SK-N-SH (cell line): ENCODE measurements at regions not wholly inside any gene's neighbourhood (a gene's known extent, or its start where the extent isn't known, plus 50 kb on each side); places are given as distances from the start of the nearest gene placed in this dataset.

Experiments used
- CTCF ChIA-PET: fragments of 300-600, 350-600 bp; formaldehyde crosslinking; extraction: SDS; loops from one replicate; lab custom pipeline; 2021; lab: Yijun Ruan, JAX
- POLR2A ChIA-PET: fragments of 350-600 bp; sonication (Branson Sonifier 250); formaldehyde crosslinking; extraction: SDS; loops from one replicate; lab custom pipeline; 2020; ENCODE audit warnings: antibody characterized with exemption, inconsistent platforms; lab: Yijun Ruan, JAX
- DNase-seq: peaks from one replicate; pipeline ENCODE4 v3.0.0; 2012
- H2AFZ ChIP-seq: fragments of 200-600 bp; sonication (generic); 2 replicates; pipeline ENCODE4 v1.8.1; 2016; ENCODE audit warnings: antibody characterized with exemption, mild to moderate bottlenecking, low read depth
- H3F3A ChIP-seq: fragments of 200-600 bp; sonication (generic); replicated peaks from 2 replicates; pipeline ENCODE3; 2016; ENCODE audit warnings: antibody characterized with exemption, mild to moderate bottlenecking; ENCODE audit not compliant: insufficient read depth
- H3K27ac ChIP-seq, 2 experiments: fragments of 200-500 bp in 1 of 2; fragments of 200-600 bp in 1 of 2; sonication (Bioruptor generic) in 1 of 2; sonication (generic), shearing (Covaris generic) in 1 of 2; 2 replicates each; pipeline versions ENCODE4 v1.5.1 to v1.6.1; 2014 to 2016; ENCODE audit warnings: low read depth in 2 of 2, inconsistent platforms in 1 of 2, low read length in 1 of 2, mild to moderate bottlenecking in 1 of 2, mixed read lengths in 1 of 2
- H3K27me3 ChIP-seq: fragments of 200-600 bp; sonication (generic), shearing (Covaris generic); 2 replicates; pipeline ENCODE4 v1.6.1; 2016; ENCODE audit warnings: mixed run types; ENCODE audit not compliant: insufficient read depth
- H3K36me3 ChIP-seq, 2 experiments: fragments of 200-500 bp in 1 of 2; fragments of 200-600 bp in 1 of 2; sonication (Bioruptor generic) in 1 of 2; sonication (generic) in 1 of 2; replicated peaks in 1 of 2; 2 replicates each; pipeline versions ENCODE3 to v1.5.1; 2014 to 2016; ENCODE audit warnings: low read length in 1 of 2, mild to moderate bottlenecking in 1 of 2; ENCODE audit not compliant: insufficient read depth in 2 of 2, control insufficient read depth in 1 of 2
- H3K4me1 ChIP-seq, 2 experiments: fragments of 200-500 bp in 1 of 2; fragments of 200-600 bp in 1 of 2; sonication (Bioruptor generic) in 1 of 2; sonication (generic), shearing (Covaris generic) in 1 of 2; 2 replicates each; pipeline versions ENCODE4 v1.5.1 to v1.6.1; 2014 to 2016; ENCODE audit warnings: low read depth in 1 of 2, low read length in 1 of 2, mixed run types in 1 of 2; ENCODE audit not compliant: insufficient read depth in 2 of 2, control insufficient read depth in 1 of 2
- H3K4me2 ChIP-seq: fragments of 200-600 bp; sonication (generic), shearing (Covaris generic); 2 replicates; pipeline ENCODE4 v1.6.1; 2017; ENCODE audit warnings: mixed run types
- H3K4me3 ChIP-seq, 2 experiments: fragments of 200-500 bp in 1 of 2; fragments of 200-600 bp in 1 of 2; sonication (Bioruptor generic) in 1 of 2; sonication (generic), shearing (Covaris generic) in 1 of 2; 2 replicates each; pipeline versions ENCODE4 v1.5.1 to v1.8.1; 2014 to 2016; ENCODE audit warnings: low read depth in 2 of 2, inconsistent platforms in 1 of 2, low read length in 1 of 2, mild to moderate bottlenecking in 1 of 2, mixed read lengths in 1 of 2, moderate library complexity in 1 of 2
- H3K79me2 ChIP-seq: fragments of 200-600 bp; sonication (generic); 2 replicates; pipeline ENCODE4 v1.8.1; 2017; ENCODE audit warnings: mild to moderate bottlenecking; ENCODE audit not compliant: insufficient read depth
- H3K9ac ChIP-seq: fragments of 200-600 bp; sonication (generic); 2 replicates; pipeline ENCODE4 v1.6.1; 2017; ENCODE audit warnings: mixed run types
- H3K9me2 ChIP-seq: fragments of 200-600 bp; sonication (generic); 2 replicates; pipeline ENCODE4 v1.6.1; 2017; ENCODE audit warnings: mixed run types
- H3K9me3 ChIP-seq: fragments of 200-600 bp; sonication (generic); 2 replicates; pipeline ENCODE4 v1.6.1; 2017; ENCODE audit warnings: mixed run types, mild to moderate bottlenecking, moderate library complexity
- H4K20me1 ChIP-seq: fragments of 200-600 bp; sonication (generic); 2 replicates; pipeline ENCODE4 v1.6.1; 2017; ENCODE audit warnings: mild to moderate bottlenecking, mixed run types; ENCODE audit not compliant: insufficient read depth
- CHD2 ChIP-seq: fragments of 150-350 bp; IDR thresholded peaks from 2 replicates; pipeline ENCODE4 v1.6.1; 2018; ENCODE audit warnings: low read length; ENCODE audit not compliant: partially characterized antibody
- CTCF ChIP-seq: fragments of 200-600 bp; sonication (generic); IDR thresholded peaks from 2 replicates; pipeline ENCODE4 v1.6.1; 2017; ENCODE audit warnings: antibody characterized with exemption, mild to moderate bottlenecking, moderate library complexity
- EP300 ChIP-seq, 2 experiments: IDR thresholded peaks; 2 replicates each; pipeline versions ENCODE4 v1.4.0 to v1.6.1; 2012; ENCODE audit warnings: borderline replicate concordance in 1 of 2, low read depth in 1 of 2, low read length in 1 of 2
- FOXJ3 ChIP-seq: sonication (generic); formaldehyde crosslinking; IDR thresholded peaks from 2 replicates; pipeline ENCODE4 v1.5.1; 2020; ENCODE audit warnings: mild to moderate bottlenecking, missing genetic modification reagents
- IRF3 ChIP-seq: fragments of 150-350 bp; IDR thresholded peaks from 2 replicates; pipeline ENCODE4 v1.6.1; 2016; ENCODE audit warnings: mild to moderate bottlenecking, low read depth, low read length
- MEF2A ChIP-seq: IDR thresholded peaks from 2 replicates; pipeline ENCODE4 v1.4.0; 2012; ENCODE audit warnings: low read depth, borderline replicate concordance
- MXI1 ChIP-seq: IDR thresholded peaks from 2 replicates; pipeline ENCODE4 v1.6.1; 2012; ENCODE audit warnings: mild to moderate bottlenecking, low read depth, low read length, improper control_type of control experiment
- NFIC ChIP-seq: IDR thresholded peaks from 2 replicates; pipeline ENCODE4 v1.4.0; 2012; ENCODE audit warnings: borderline replicate concordance
- NRF1 ChIP-seq: IDR thresholded peaks from 2 replicates; pipeline ENCODE4 v1.6.1; 2012; ENCODE audit warnings: low read depth, mild to moderate bottlenecking, low read length
- PBX3 ChIP-seq: IDR thresholded peaks from 2 replicates; pipeline ENCODE4; 2012
- POLR2AphosphoS5 ChIP-seq: IDR thresholded peaks from 2 replicates; pipeline ENCODE4 v1.6.1; 2012; ENCODE audit warnings: low read depth, low read length
- REST ChIP-seq: IDR thresholded peaks from 2 replicates; pipeline ENCODE4 v1.6.1; 2012; ENCODE audit warnings: mild to moderate bottlenecking, low read depth, low read length, moderate library complexity
- RFX5 ChIP-seq: IDR thresholded peaks from 2 replicates; pipeline ENCODE4 v1.6.1; 2012; ENCODE audit warnings: mild to moderate bottlenecking, improper control_type of control experiment, low read length
- SIN3A ChIP-seq: IDR thresholded peaks from 2 replicates; pipeline ENCODE4 v1.6.1; 2012; ENCODE audit warnings: low read depth, mild to moderate bottlenecking, low read length, moderate library complexity, borderline replicate concordance
- SMC3 ChIP-seq: IDR thresholded peaks from 2 replicates; pipeline ENCODE4 v1.6.1; 2012; ENCODE audit warnings: low read depth, low read length, improper control_type of control experiment
- TCF12 ChIP-seq: IDR thresholded peaks from 2 replicates; pipeline ENCODE4 v1.4.0; 2012
- USF1 ChIP-seq: IDR thresholded peaks from 2 replicates; pipeline ENCODE4 v1.4.0; 2012; ENCODE audit warnings: low read depth, borderline replicate concordance
- WGBS: methylation state at CpG from one replicate; pipeline ENCODE4 v1.1.6; 2017; ENCODE audit warnings: low lambda C conversion rate; 5-methylcytosine and 5-hydroxymethylcytosine counted together

- TF ChIP-seq CTCF (no peak), SMC3 (no peak), PBX3 (no peak), USF1 (no peak), MEF2A (no peak), EP300 (IDR thresholded peaks at IDR 0.05; ENCODE audit: borderline replicate concordance in 1 of 2, low read depth in 1 of 2, low read length in 1 of 2) (no peak), MXI1 (no peak)
- POLR2A ChIA-PET, result no interaction called here
- no peak for DNase-seq
- Histone ChIP-seq H3K4me2 (no peak overlapping the region), H3K9ac (no peak overlapping the region), H2AFZ (no peak overlapping the region), H3F3A (no peaks in the 10 kb centered on the region), H3K9me2 (no peaks in the 10 kb centered on the region), H3K4me3 (no peak overlapping the region), H3K27me3 (no peaks in the 10 kb centered on the region), H3K79me2 (no peaks in the 10 kb centered on the region), H3K27ac (no peak overlapping the region), H4K20me1 (no peaks in the 10 kb centered on the region), H3K9me3 (no peaks in the 10 kb centered on the region), H3K36me3 (no peaks in the 10 kb centered on the region), H3K4me1 (no peaks in the 10 kb centered on the region)
- CTCF ChIA-PET, result no interaction called here
- WGBS, result 13% methylated on average over 1 of the region's 1 CpG
These were observed 1226.6 kb upstream of the ADGRL3 start for GRCh38 chr4:59973492-59973891.

GRCh38 chr4:59979061-59979460 is 1221.1 kb upstream of the ADGRL3 start:
- 0% methylated on average over 1 of the region's 1 CpG for WGBS
- no peaks in the 10 kb centered on the region for H3K9me2 ChIP-seq
- CTCF ChIA-PET, result no interaction called here
- no peaks in the 10 kb centered on the region for H4K20me1 ChIP-seq
- no peaks in the 10 kb centered on the region for H3K27me3 ChIP-seq
- H3K27ac ChIP-seq, result no peak overlapping the region
- H3K4me3 ChIP-seq, result no peak overlapping the region
- DNase-seq, result no peak
- no peaks in the 10 kb centered on the region for H3K9me3 ChIP-seq
- no peak overlapping the region for H2AFZ ChIP-seq
- no peaks in the 10 kb centered on the region for H3K79me2 ChIP-seq
- no peak overlapping the region for H3K9ac ChIP-seq
- H3K4me1 ChIP-seq, result no peaks in the 10 kb centered on the region
- POLR2A ChIA-PET, result no interaction called here
- no peaks in the 10 kb centered on the region for H3K36me3 ChIP-seq
- no peak overlapping the region for H3K4me2 ChIP-seq
- no peaks in the 10 kb centered on the region for H3F3A ChIP-seq
- no peak for TF ChIP-seq MEF2A
- TF ChIP-seq REST, result no peak
- no peak for TF ChIP-seq RFX5
- no peak for TF ChIP-seq FOXJ3
- TF ChIP-seq PBX3, result no peak
- TF ChIP-seq CHD2, result no peak
- TF ChIP-seq NFIC, result no peak
- TF ChIP-seq IRF3, result no peak
- no peak for TF ChIP-seq EP300 (IDR thresholded peaks at IDR 0.05; ENCODE audit: borderline replicate concordance in 1 of 2, low read depth in 1 of 2, low read length in 1 of 2)
- TF ChIP-seq TCF12, result no peak
- no peak for TF ChIP-seq SIN3A
- TF ChIP-seq NRF1, result no peak
- TF ChIP-seq MXI1, result no peak
- no peak for TF ChIP-seq POLR2AphosphoS5
